PC-3 (cell line): ENCODE measurements at regions not wholly inside any gene's neighbourhood (a gene's known extent, or its start where the extent isn't known, plus 50 kb on each side); places are given as distances from the start of the nearest gene placed in this dataset.

Experiments
- ATAC-seq: fragments of 200-7000 bp; cut with Tn5 transposase; 2 replicates; pipeline ENCODE4 v1.9.1; 2020; ENCODE audit warnings: mild to moderate bottlenecking, moderate library complexity
- BruUV-seq: library from RNA; stranded (reverse); fragments of 400-500 nt; replicated peaks from 2 replicates; lab custom pipeline; 2021; lab: Mats Ljungman, UMichigan
- CTCF ChIA-PET: fragments of 300-600 bp; sonication (Branson Sonifier 250); formaldehyde crosslinking; loops from one replicate; lab custom pipeline; 2022; ENCODE audit warnings: antibody characterized with exemption; lab: Charles Lee
- POLR2A ChIA-PET: fragments of 300-600 bp; sonication (Branson Sonifier 250); formaldehyde crosslinking; loops from one replicate; lab custom pipeline; 2022; ENCODE audit warnings: antibody characterized with exemption; ENCODE audit not compliant: unreplicated experiment; lab: Charles Lee
- DNase-seq: peaks from one replicate; pipeline ENCODE4 v3.0.0-alpha.2; 2015
- H2AFZ ChIP-seq: fragments of 300-600 bp; sonication (generic); 2 replicates; pipeline ENCODE4 v1.6.0; 2016; ENCODE audit warnings: antibody characterized with exemption, low read length
- H3F3A ChIP-seq: fragments of 300-600 bp; sonication (generic); one replicate; pipeline ENCODE4 v1.6.0; 2017; ENCODE audit warnings: antibody characterized with exemption, low read length, control low read depth, mild to moderate bottlenecking; ENCODE audit not compliant: unreplicated experiment
- H3K27ac ChIP-seq: fragments of 300-600 bp; sonication (generic); 2 replicates; pipeline ENCODE4 v1.5.1; 2016; ENCODE audit warnings: mild to moderate bottlenecking, low read length
- H3K27me3 ChIP-seq: fragments of 300-600 bp; sonication (generic); 2 replicates; pipeline ENCODE4 v1.6.1; 2016; ENCODE audit warnings: low read length, mixed read lengths
- H3K36me3 ChIP-seq: fragments of 300-600 bp; sonication (generic); 2 replicates; pipeline ENCODE4 v1.6.1; 2016; ENCODE audit warnings: low read depth, mixed run types, low read length, mixed read lengths
- H3K4me1 ChIP-seq: fragments of 300-600 bp; sonication (generic); 2 replicates; pipeline ENCODE4 v1.5.1; 2016; ENCODE audit warnings: low read length; ENCODE audit not compliant: insufficient read depth
- H3K4me2 ChIP-seq: fragments of 300-600 bp; sonication (generic); 2 replicates; pipeline ENCODE4 v1.6.0; 2016; ENCODE audit warnings: low read length
- H3K4me3 ChIP-seq: fragments of 300-600 bp; sonication (generic); 2 replicates; pipeline ENCODE4 v1.5.1; 2016; ENCODE audit warnings: mild to moderate bottlenecking, low read length, mixed read lengths
- H3K79me2 ChIP-seq: fragments of 300-600 bp; sonication (generic); 2 replicates; pipeline ENCODE4 v1.6.1; 2017; ENCODE audit warnings: low read length, mixed read lengths
- H3K9ac ChIP-seq: fragments of 300-600 bp; sonication (generic); 2 replicates; pipeline ENCODE4 v1.6.0; 2016; ENCODE audit warnings: mild to moderate bottlenecking, low read length
- H3K9me2 ChIP-seq: fragments of 300-600 bp; sonication (generic); replicated peaks from 2 replicates; pipeline ENCODE4 v1.6.1; 2016; ENCODE audit warnings: mixed run types, low read length, mixed read lengths
- H3K9me3 ChIP-seq: fragments of 300-600 bp; sonication (generic); 2 replicates; pipeline ENCODE4 v1.6.1; 2016; ENCODE audit warnings: low read length, mixed read lengths
- H4K20me1 ChIP-seq: fragments of 300-600 bp; sonication (generic); 2 replicates; pipeline ENCODE4 v1.6.1; 2016; ENCODE audit warnings: low read length, mixed read lengths
- EZH2 ChIP-seq: fragments of 300-600 bp; sonication (generic); IDR thresholded peaks from one replicate; pipeline ENCODE4 v1.6.1; 2017; ENCODE audit warnings: antibody characterized with exemption, mild to moderate bottlenecking, low read length; ENCODE audit not compliant: unreplicated experiment
- EZH2phosphoT487 ChIP-seq: fragments of 300-600 bp; sonication (generic); IDR thresholded peaks from 2 replicates; pipeline ENCODE4 v1.6.1; 2018; ENCODE audit warnings: mild to moderate bottlenecking, antibody characterized with exemption, low read length, borderline replicate concordance
- intact Hi-C: fragments of 100-400 bp; cut with micrococcal nuclease; formaldehyde crosslinking; loops from 2 replicates; pipeline ENCODE4 v1.9.0; 2023
- TF ChIP-seq, protein P1 (sequence below): fragments of 300-600 bp; sonication (generic); conservative IDR thresholded peaks from 2 replicates; pipeline ENCODE4 v1.5.1; 2017; ENCODE audit warnings: antibody characterized with exemption, low read depth, mild to moderate bottlenecking, low read length

DNA sequence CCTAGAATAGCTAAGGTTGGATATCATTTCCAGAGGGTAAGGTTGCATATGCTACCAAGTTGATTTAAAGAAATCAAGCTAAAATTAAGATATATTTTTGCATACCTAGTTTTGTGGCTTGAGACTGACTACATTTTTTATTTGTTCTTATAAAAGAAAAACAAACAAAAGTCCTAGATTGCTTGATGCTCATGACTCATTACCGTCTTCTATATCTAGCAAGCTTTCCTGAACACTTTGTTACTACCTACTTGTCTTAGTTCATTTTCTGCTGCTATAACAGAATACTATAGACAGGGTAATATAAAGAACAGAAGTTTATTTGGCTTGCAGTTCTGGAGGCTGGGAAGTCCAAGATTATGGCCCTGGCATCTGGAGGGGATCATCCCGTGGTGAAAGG, 152.1 kb upstream of the THRB start:
- POLR2A ChIA-PET, result interaction anchor here (0.5 to 0.6 kb wide), 4 partner anchors 37 to 324 kb away, joined by 3 to 7 read pairs (median 4); no protein-coding TSS in a partner anchor
- H3K27me3 ChIP-seq, result no peaks in the 10 kb centered on the region
- no peak overlapping the region for H3K9ac ChIP-seq
- H3K27ac ChIP-seq, result peak overlapping the region; percentile 11
- H3K4me1 ChIP-seq, result peaks cover 15% of the 10 kb centered on the region
- intact Hi-C loops, result loop anchor here (1.0 to 2.0 kb wide), 2 partner anchors 32 to 282 kb away; no protein-coding TSS in a partner anchor
- CTCF ChIA-PET, result no interaction called here
- H2AFZ ChIP-seq, result no peak overlapping the region
- H3F3A ChIP-seq, result no peaks in the 10 kb centered on the region
- no peaks in the 10 kb centered on the region for H3K79me2 ChIP-seq
- no peaks in the 10 kb centered on the region for H3K9me2 ChIP-seq
- DNase-seq, result peak; percentile 68
- H3K4me2 ChIP-seq, result peak overlapping the region; percentile 50
- no peaks in the 10 kb centered on the region for H4K20me1 ChIP-seq
- ATAC-seq, result peak; percentile 92
- no peak overlapping the region for H3K4me3 ChIP-seq
- TF ChIP-seq EZH2phosphoT487, result no peak
- TF ChIP-seq EZH2, result no peak
- TF ChIP-seq, protein P1, sequence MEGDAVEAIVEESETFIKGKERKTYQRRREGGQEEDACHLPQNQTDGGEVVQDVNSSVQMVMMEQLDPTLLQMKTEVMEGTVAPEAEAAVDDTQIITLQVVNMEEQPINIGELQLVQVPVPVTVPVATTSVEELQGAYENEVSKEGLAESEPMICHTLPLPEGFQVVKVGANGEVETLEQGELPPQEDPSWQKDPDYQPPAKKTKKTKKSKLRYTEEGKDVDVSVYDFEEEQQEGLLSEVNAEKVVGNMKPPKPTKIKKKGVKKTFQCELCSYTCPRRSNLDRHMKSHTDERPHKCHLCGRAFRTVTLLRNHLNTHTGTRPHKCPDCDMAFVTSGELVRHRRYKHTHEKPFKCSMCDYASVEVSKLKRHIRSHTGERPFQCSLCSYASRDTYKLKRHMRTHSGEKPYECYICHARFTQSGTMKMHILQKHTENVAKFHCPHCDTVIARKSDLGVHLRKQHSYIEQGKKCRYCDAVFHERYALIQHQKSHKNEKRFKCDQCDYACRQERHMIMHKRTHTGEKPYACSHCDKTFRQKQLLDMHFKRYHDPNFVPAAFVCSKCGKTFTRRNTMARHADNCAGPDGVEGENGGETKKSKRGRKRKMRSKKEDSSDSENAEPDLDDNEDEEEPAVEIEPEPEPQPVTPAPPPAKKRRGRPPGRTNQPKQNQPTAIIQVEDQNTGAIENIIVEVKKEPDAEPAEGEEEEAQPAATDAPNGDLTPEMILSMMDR, result no peak
- no peaks in the 10 kb centered on the region for H3K36me3 ChIP-seq
- H3K9me3 ChIP-seq, result no peaks in the 10 kb centered on the region
- BruUV-seq, result no TSS peak

DNA sequence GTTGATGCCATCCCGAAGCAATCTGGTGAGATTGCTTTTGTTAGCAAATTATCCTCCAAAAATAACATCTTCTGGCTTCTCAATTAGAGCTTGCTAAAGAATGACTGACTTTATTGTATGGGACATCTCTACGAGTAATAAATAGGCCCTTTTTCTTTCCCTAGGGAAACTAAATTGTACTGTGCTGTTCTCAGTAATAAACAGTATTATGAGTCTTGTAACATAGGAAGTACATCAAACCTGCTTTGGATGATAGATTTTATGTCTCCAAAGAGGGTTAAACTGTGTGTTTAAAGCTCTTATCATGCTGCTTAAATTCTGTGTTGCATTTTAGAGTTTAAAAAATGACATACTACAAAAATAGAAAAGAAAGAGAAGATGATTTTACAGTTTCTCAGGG, 153.4 kb upstream of the THRB start:
- no peaks in the 10 kb centered on the region for H3K36me3 ChIP-seq
- H3K4me3 ChIP-seq, result no peak overlapping the region
- BruUV-seq, result no TSS peak
- no peak overlapping the region for H3K27ac ChIP-seq
- ChIA-PET CTCF (interaction anchor here (0.7 kb wide), 1 partner anchor 456 kb away, joined by 3 read pairs; no protein-coding TSS in a partner anchor), POLR2A (no interaction called here)
- TF ChIP-seq, protein P1, result no peak
- TF ChIP-seq EZH2 (no peak), EZH2phosphoT487 (no peak)
- no peaks in the 10 kb centered on the region for H3F3A ChIP-seq
- H4K20me1 ChIP-seq, result no peaks in the 10 kb centered on the region
- H3K4me1 ChIP-seq, result peaks cover 15% of the 10 kb centered on the region
- H3K27me3 ChIP-seq, result no peaks in the 10 kb centered on the region
- no peaks in the 10 kb centered on the region for H3K79me2 ChIP-seq
- ATAC-seq (no peak; the same call in 1 of the 2 replicates), DNase-seq (no peak)
- H3K4me2 ChIP-seq, result no peak overlapping the region
- no peak overlapping the region for H2AFZ ChIP-seq
- no peak overlapping the region for H3K9ac ChIP-seq
- no peaks in the 10 kb centered on the region for H3K9me2 ChIP-seq
- no peaks in the 10 kb centered on the region for H3K9me3 ChIP-seq
- intact Hi-C loops, result no loop called here

DNA sequence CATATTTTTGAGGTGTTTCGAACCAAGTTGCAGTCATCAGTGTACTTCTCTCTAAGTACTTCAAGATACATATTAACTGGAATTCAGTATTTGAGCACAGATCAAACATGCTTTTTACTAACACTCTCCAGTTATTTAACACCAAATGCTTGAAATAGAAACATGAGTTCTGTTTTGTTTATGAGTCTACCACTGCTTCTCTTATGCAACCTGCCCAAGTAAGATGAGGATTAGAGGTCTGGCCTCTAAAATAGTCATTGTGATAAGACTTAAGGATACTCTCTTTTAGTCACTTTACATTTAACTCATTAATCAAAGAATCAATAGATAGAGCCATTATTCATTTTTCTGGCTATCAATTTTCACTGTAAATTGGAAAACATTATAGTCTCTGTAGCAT, 156.2 kb upstream of the THRB start:
- CTCF ChIA-PET, result no interaction called here
- H3K4me3 ChIP-seq, result no peak overlapping the region

More for the DNA sequence above, 156.2 kb upstream of the THRB start:
- DNase-seq (no peak), ATAC-seq (no peak)
- Histone ChIP-seq H3K9me2 (no peaks in the 10 kb centered on the region), H3K36me3 (no peaks in the 10 kb centered on the region), H3F3A (no peaks in the 10 kb centered on the region), H3K9ac (no peak overlapping the region), H3K79me2 (no peaks in the 10 kb centered on the region), H3K9me3 (no peaks in the 10 kb centered on the region; the same call in 1 of the 2 replicates), H3K27ac (no peak overlapping the region), H2AFZ (no peak overlapping the region), H3K4me1 (peaks cover 15% of the 10 kb centered on the region), H4K20me1 (no peaks in the 10 kb centered on the region), H3K27me3 (no peaks in the 10 kb centered on the region), H3K4me2 (no peak overlapping the region)
- intact Hi-C loops, result no loop called here
- BruUV-seq, result no TSS peak
- no peak for TF ChIP-seq EZH2phosphoT487
- no peak for TF ChIP-seq EZH2
- TF ChIP-seq, protein P1, result no peak
- POLR2A ChIA-PET, result no interaction called here
